Astrocyte (in vitro differentiated cells and primary cell): ENCODE measurements at regions not wholly inside any gene's neighbourhood (a gene's known extent, or its start where the extent isn't known, plus 50 kb on each side); places are given as distances from the start of the nearest gene placed in this dataset.

Source experiments
- CTCF ChIP-seq: IDR thresholded peaks from 2 replicates; pipeline ENCODE4 v1.5.1; 2011; ENCODE audit warnings: low read depth, mild to moderate bottlenecking, inconsistent platforms, low read length, moderate library complexity; ENCODE audit not compliant: insufficient read depth
- EZH2 ChIP-seq: IDR thresholded peaks from 2 replicates; pipeline ENCODE4 v1.6.1; 2012; ENCODE audit warnings: mild to moderate bottlenecking, low read length, inconsistent platforms; ENCODE audit not compliant: insufficient read depth

GRCh38 chr1:47545912-47546483 lies 108.2 kb downstream of the FOXD2 start:
- no peak for TF ChIP-seq CTCF
- TF ChIP-seq EZH2, result no peak
